BLaER1 (cell line): ENCODE measurements at regions not wholly inside any gene's neighbourhood (a gene's known extent, or its start where the extent isn't known, plus 50 kb on each side); places are given as distances from the start of the nearest gene placed in this dataset.

Experiments used
- H3K27ac ChIP-seq: shearing (Covaris generic); formaldehyde crosslinking; 2 replicates; pipeline ENCODE4 v1.8.1; 2022
- H3K27me3 ChIP-seq: shearing (Covaris generic); formaldehyde crosslinking; 2 replicates; pipeline ENCODE4 v1.8.1; 2022
- H3K36me3 ChIP-seq: shearing (Covaris generic); formaldehyde crosslinking; 2 replicates; pipeline ENCODE4 v1.8.1; 2022
- H3K4me1 ChIP-seq: shearing (Covaris generic); formaldehyde crosslinking; 2 replicates; pipeline ENCODE4 v1.8.1; 2022
- H3K4me2 ChIP-seq: shearing (Covaris generic); formaldehyde crosslinking; 2 replicates; pipeline ENCODE4 v1.8.1; 2022
- H3K4me3 ChIP-seq: shearing (Covaris generic); formaldehyde crosslinking; 2 replicates; pipeline ENCODE4 v1.8.1; 2022
- H3K9ac ChIP-seq: shearing (Covaris generic); formaldehyde crosslinking; 2 replicates; pipeline ENCODE4 v1.8.1; 2022
- H3K9me3 ChIP-seq: shearing (Covaris generic); formaldehyde crosslinking; 2 replicates; pipeline ENCODE4 v1.8.1; 2022
- H4K20me1 ChIP-seq: shearing (Covaris generic); formaldehyde crosslinking; 2 replicates; pipeline ENCODE4 v1.8.1; 2022
- Cebpa-rat ChIP-seq: shearing (Covaris generic); IDR thresholded peaks from 2 replicates; pipeline ENCODE4 v1.8.1; 2022

- Histone ChIP-seq H3K4me1 (no peaks in the 10 kb centered on the region), H4K20me1 (no peaks in the 10 kb centered on the region), H3K4me2 (no peak overlapping the region), H3K27me3 (no peaks in the 10 kb centered on the region), H3K36me3 (no peaks in the 10 kb centered on the region), H3K27ac (no peak overlapping the region), H3K9ac (no peak overlapping the region), H3K4me3 (no peak overlapping the region), H3K9me3 (peaks cover 31% of the 10 kb centered on the region)
- TF ChIP-seq Cebpa-rat = no peak
Observed at GRCh38 chr3:170712798-170713197, 126.9 kb upstream of the SLC7A14 start.

DNA sequence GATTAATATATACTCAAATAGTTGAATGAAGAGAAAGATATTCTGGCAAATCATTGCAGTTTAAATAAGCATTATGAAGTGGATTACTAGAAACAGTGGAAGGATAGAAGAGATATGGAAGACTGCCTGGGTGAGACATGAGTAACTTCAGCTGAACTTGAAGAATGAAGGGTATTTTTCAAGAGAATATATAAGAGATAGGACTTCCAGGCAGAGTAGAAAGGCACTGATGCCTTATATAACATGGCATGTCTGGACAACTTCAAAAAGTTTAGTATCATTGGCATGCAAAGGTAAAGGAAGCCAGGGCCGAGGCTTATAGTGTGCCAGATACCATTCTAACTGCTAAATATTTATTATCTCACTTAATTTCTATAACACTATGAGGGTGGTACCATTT, 126.5 kb upstream of the SLC7A14 start:
- H3K4me3 ChIP-seq = no peak overlapping the region
- no peaks in the 10 kb centered on the region for H4K20me1 ChIP-seq
- H3K27me3 ChIP-seq = no peaks in the 10 kb centered on the region
- H3K4me1 ChIP-seq = no peaks in the 10 kb centered on the region
- H3K4me2 ChIP-seq = no peak overlapping the region
- H3K27ac ChIP-seq = no peak overlapping the region
- no peak for TF ChIP-seq Cebpa-rat
- H3K9ac ChIP-seq = no peak overlapping the region
- peaks cover 31% of the 10 kb centered on the region for H3K9me3 ChIP-seq
- no peaks in the 10 kb centered on the region for H3K36me3 ChIP-seq

DNA sequence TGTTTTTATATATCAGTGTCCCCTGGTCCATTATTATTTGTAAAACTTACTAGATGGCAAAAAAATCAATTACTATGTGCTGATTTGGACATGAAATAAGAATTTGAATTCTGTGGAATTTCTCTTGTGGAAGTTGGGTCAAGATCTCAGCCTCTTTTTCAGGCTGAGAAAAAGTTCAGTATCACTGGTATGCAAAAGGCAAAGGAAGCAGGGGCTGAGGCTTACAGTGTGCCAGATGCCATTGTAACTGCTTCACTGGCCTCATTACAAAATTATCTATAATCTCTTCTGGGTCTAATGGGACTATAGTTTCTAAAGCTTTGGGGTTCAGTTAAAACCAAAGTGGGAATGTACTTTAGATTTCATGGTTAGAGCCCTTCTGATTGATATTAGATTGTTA, 125.9 kb upstream of the SLC7A14 start:
- Histone ChIP-seq H3K27ac (no peak overlapping the region), H3K4me2 (no peak overlapping the region), H4K20me1 (no peaks in the 10 kb centered on the region), H3K9ac (no peak overlapping the region), H3K36me3 (no peaks in the 10 kb centered on the region), H3K4me1 (no peaks in the 10 kb centered on the region), H3K4me3 (no peak overlapping the region), H3K27me3 (no peaks in the 10 kb centered on the region), H3K9me3 (peaks cover 31% of the 10 kb centered on the region)
- TF ChIP-seq Cebpa-rat = no peak

- Histone ChIP-seq H3K27me3 (no peaks in the 10 kb centered on the region), H3K4me1 (no peaks in the 10 kb centered on the region), H3K4me3 (no peak overlapping the region), H3K36me3 (no peaks in the 10 kb centered on the region), H4K20me1 (no peaks in the 10 kb centered on the region), H3K27ac (no peak overlapping the region), H3K9me3 (peaks cover 31% of the 10 kb centered on the region), H3K9ac (no peak overlapping the region), H3K4me2 (no peak overlapping the region)
- no peak for TF ChIP-seq Cebpa-rat
Observed at GRCh38 chr3:170709046-170709445, 123.2 kb upstream of the SLC7A14 start.

DNA sequence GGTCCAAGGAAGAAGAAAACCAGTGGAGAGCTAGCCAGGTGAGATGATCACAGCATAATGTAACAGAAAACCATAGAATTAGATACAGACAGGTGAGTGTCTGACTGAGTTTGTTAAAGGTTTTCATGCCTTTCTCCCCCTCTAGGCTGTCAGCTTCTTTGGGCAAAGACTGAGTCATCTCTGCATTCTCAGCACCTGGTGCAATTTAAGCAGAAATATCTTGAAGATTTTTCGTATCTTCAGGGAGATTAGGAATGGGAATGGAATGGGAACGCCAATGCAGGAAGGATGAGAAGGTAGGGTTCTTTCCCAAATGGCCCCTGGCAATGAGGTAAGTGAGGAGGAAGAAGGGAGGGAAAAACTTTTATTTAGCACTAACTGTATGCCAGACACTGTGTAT, 122.0 kb upstream of the SLC7A14 start:
- H3K27me3 ChIP-seq = no peaks in the 10 kb centered on the region
- peaks cover 31% of the 10 kb centered on the region for H3K9me3 ChIP-seq
- no peaks in the 10 kb centered on the region for H3K36me3 ChIP-seq
- H4K20me1 ChIP-seq = no peaks in the 10 kb centered on the region
- no peak overlapping the region for H3K9ac ChIP-seq
- no peaks in the 10 kb centered on the region for H3K4me1 ChIP-seq
- TF ChIP-seq Cebpa-rat = no peak
- H3K4me2 ChIP-seq = no peak overlapping the region
- no peak overlapping the region for H3K4me3 ChIP-seq
- no peak overlapping the region for H3K27ac ChIP-seq

GRCh38 chr3:170705131-170705530, 119.3 kb upstream of the SLC7A14 start:
- no peak for TF ChIP-seq Cebpa-rat

DNA sequence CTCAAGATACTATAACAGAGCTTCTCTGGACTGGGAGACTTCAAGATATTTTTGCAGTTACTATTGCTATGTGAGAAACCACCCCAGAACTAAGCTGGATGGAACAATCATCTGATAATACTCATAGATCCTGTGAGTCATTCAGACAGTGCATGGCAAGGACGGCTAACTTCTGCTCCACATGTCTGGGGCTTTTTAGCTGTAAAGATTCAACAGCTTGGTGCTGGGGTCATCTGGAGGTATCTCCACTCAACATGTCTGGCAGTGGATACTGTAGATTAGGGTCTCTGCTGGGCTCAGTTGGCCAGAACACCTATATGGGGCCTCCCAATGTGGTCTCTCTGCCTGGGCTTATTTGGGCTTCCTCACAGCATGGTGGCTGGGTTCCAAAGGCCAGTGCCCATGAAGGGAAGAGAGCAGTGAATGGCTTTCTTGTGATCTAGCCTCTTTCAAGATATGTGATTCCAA, 117.3 kb upstream of the SLC7A14 start:
- Histone ChIP-seq H3K4me1 (no peaks in the 10 kb centered on the region), H3K36me3 (no peaks in the 10 kb centered on the region), H3K9ac (no peak overlapping the region), H3K9me3 (0 out of 2 replicates have a peak, but pooled peaks cover 1% of the 10 kb centered on the region), H4K20me1 (no peaks in the 10 kb centered on the region), H3K4me2 (no peak overlapping the region), H3K27me3 (no peaks in the 10 kb centered on the region), H3K4me3 (no peak overlapping the region), H3K27ac (no peak overlapping the region)
- TF ChIP-seq Cebpa-rat = no peak

More at GRCh38 chr3:170705131-170705530, 119.3 kb upstream of the SLC7A14 start:
- Histone ChIP-seq H3K9me3 (peaks cover 18% of the 10 kb centered on the region), H3K9ac (no peak overlapping the region), H3K36me3 (no peaks in the 10 kb centered on the region), H3K4me3 (no peak overlapping the region), H4K20me1 (no peaks in the 10 kb centered on the region), H3K4me2 (no peak overlapping the region), H3K4me1 (no peaks in the 10 kb centered on the region), H3K27ac (no peak overlapping the region), H3K27me3 (no peaks in the 10 kb centered on the region)

- Histone ChIP-seq H3K9me3 (no peaks in the 10 kb centered on the region), H3K27ac (no peak overlapping the region), H3K9ac (no peak overlapping the region), H3K4me3 (no peak overlapping the region), H3K4me1 (no peaks in the 10 kb centered on the region), H3K4me2 (no peak overlapping the region), H3K27me3 (no peaks in the 10 kb centered on the region), H4K20me1 (no peaks in the 10 kb centered on the region), H3K36me3 (no peaks in the 10 kb centered on the region)
- no peak for TF ChIP-seq Cebpa-rat
Observed at GRCh38 chr3:170701696-170702678, 116.1 kb upstream of the SLC7A14 start.

DNA sequence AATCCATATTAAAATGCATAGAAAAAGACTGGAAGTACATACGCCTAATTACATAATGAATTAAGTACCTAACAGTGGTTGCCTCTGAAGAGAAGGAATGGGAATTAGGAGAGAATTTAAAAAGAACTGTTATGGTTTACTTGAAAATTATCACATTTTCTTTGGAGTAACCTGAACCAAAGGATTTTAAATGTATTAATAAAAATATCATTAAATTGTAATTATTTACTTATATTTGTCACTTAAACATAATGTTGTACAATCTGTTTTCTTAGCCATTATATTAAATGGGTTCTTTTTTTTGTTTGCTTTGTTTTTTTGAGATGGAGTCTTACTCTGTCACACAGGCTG, 114.2 kb upstream of the SLC7A14 start:
- Histone ChIP-seq H3K36me3 (no peaks in the 10 kb centered on the region), H3K4me1 (no peaks in the 10 kb centered on the region)

More for the DNA sequence above, 114.2 kb upstream of the SLC7A14 start:
- Histone ChIP-seq H3K27ac (no peak overlapping the region), H3K4me2 (no peak overlapping the region), H3K9me3 (no peaks in the 10 kb centered on the region), H3K27me3 (no peaks in the 10 kb centered on the region), H4K20me1 (no peaks in the 10 kb centered on the region), H3K4me3 (no peak overlapping the region), H3K9ac (no peak overlapping the region)
- TF ChIP-seq Cebpa-rat = no peak
